GM12878 (cell line): ENCODE measurements at regions not wholly inside any gene's neighbourhood (a gene's known extent, or its start where the extent isn't known, plus 50 kb on each side); places are given as distances from the start of the nearest gene placed in this dataset.

Source experiments
- ATAC-seq: fragments of 200-7000 bp; cut with Tn5 transposase; 3 replicates; pipeline ENCODE4 v1.9.1; 2020; ENCODE audit warnings: mild to moderate bottlenecking, moderate library complexity
- BruUV-seq: library from RNA; stranded (reverse); fragments of 400-500 nt; replicated peaks from 2 replicates; lab custom pipeline; 2021; lab: Mats Ljungman, UMichigan
- CTCF ChIA-PET: fragments of 300-600 bp; sonication (Branson Sonifier 250); formaldehyde crosslinking; extraction: SDS; loops from one replicate; lab custom pipeline; 2021; ENCODE audit warnings: inconsistent platforms; lab: Yijun Ruan, JAX
- POLR2A ChIA-PET: fragments of 350-600 bp; formaldehyde crosslinking; extraction: SDS; loops from one replicate; lab custom pipeline; 2021; ENCODE audit warnings: inconsistent platforms; lab: Charles Lee
- RAD21 ChIA-PET: fragments of 300-600 bp; sonication (Branson Sonifier 250); formaldehyde crosslinking; loops from one replicate; lab custom pipeline; 2023; ENCODE audit warnings: antibody characterized with exemption; ENCODE audit not compliant: unreplicated experiment; lab: Charles Lee
- SMC1A ChIA-PET: fragments of 300-600 bp; sonication (Branson Sonifier 250); formaldehyde crosslinking; loops from one replicate; lab custom pipeline; 2023; ENCODE audit not compliant: unreplicated experiment, uncharacterized antibody; lab: Charles Lee
- DNase-seq: peaks from one replicate; pipeline ENCODE4 v3.0.0-alpha.2; 2011; ENCODE audit warnings: low read depth, low spot score
- FAIRE-seq: peaks from 3 replicates; lab custom pipeline; 2011; peaks lifted over from hg19 to GRCh38; lab: Jason Lieb, UNC
- H2AFZ ChIP-seq: 2 replicates; pipeline ENCODE4 v1.6.0; 2011; ENCODE audit warnings: low read depth, low read length, control low read depth; ENCODE audit not compliant: control insufficient read depth
- H3K27ac ChIP-seq: 2 replicates; pipeline ENCODE4 v1.5.1; 2011; ENCODE audit warnings: control low read depth; ENCODE audit not compliant: control insufficient read depth, insufficient read depth
- H3K27me3 ChIP-seq, 2 experiments: replicated peaks in 1 of 2; 2 replicates each; pipeline versions ENCODE4 v1.6.0 to v1.6.1; 2011; ENCODE audit warnings: low read length in 1 of 2; ENCODE audit not compliant: control insufficient read depth in 2 of 2, insufficient read depth in 2 of 2
- H3K36me3 ChIP-seq, 2 experiments: 2 replicates each; pipeline ENCODE4 v1.5.1; 2011; ENCODE audit warnings: low read length in 1 of 2; ENCODE audit not compliant: control insufficient read depth in 2 of 2, insufficient read depth in 2 of 2
- H3K4me1 ChIP-seq: 2 replicates; pipeline ENCODE4 v1.6.1; 2011; ENCODE audit warnings: mild to moderate bottlenecking, low read length, moderate library complexity, mixed read lengths; ENCODE audit not compliant: control insufficient read depth, insufficient read depth
- H3K4me2 ChIP-seq: 2 replicates; pipeline ENCODE4 v1.6.0; 2011; ENCODE audit warnings: control low read depth; ENCODE audit not compliant: control insufficient read depth, insufficient read depth
- H3K4me3 ChIP-seq: fragments of 200-600 bp; sonication (generic); 2 replicates; pipeline ENCODE4 v1.5.1; 2016
- H3K79me2 ChIP-seq: 2 replicates; pipeline ENCODE4 v1.6.0; 2011; ENCODE audit warnings: low read length; ENCODE audit not compliant: control insufficient read depth, insufficient read depth
- H3K9ac ChIP-seq: 2 replicates; pipeline ENCODE4 v1.8.0; 2011; ENCODE audit warnings: low read length, control low read depth, mixed read lengths; ENCODE audit not compliant: control insufficient read depth, insufficient read depth
- H3K9me3 ChIP-seq: replicated peaks from 3 replicates; pipeline ENCODE4 v1.5.1; 2011; ENCODE audit warnings: mild to moderate bottlenecking, low read length; ENCODE audit not compliant: control insufficient read depth, insufficient read depth
- H4K20me1 ChIP-seq: 2 replicates; pipeline ENCODE4 v1.6.0; 2011; ENCODE audit not compliant: control insufficient read depth, insufficient read depth
- BHLHE40 ChIP-seq, 2 experiments: fragments of 450-650 bp in 1 of 2; IDR thresholded peaks; 2 replicates each; pipeline ENCODE4 v1.6.1; 2011 to 2017; ENCODE audit warnings: low read depth in 2 of 2, borderline replicate concordance in 1 of 2, improper control_type of control experiment in 1 of 2, low read length in 1 of 2, mild to moderate bottlenecking in 1 of 2
- CEBPZ ChIP-seq: fragments of 150-350 bp; IDR thresholded peaks from 2 replicates; pipeline ENCODE4 v1.6.1; 2016; ENCODE audit warnings: low read depth, low read length
- CHD4 ChIP-seq: fragments of 200-600 bp; sonication (generic); IDR thresholded peaks from 2 replicates; pipeline ENCODE4 v1.6.1; 2016; ENCODE audit warnings: mild to moderate bottlenecking
- GABPA ChIP-seq: IDR thresholded peaks from 2 replicates; pipeline ENCODE4 v1.6.1; 2014; ENCODE audit warnings: antibody characterized with exemption, low read depth, mild to moderate bottlenecking, inconsistent platforms
- JUNB ChIP-seq: IDR thresholded peaks from 2 replicates; pipeline ENCODE4 v1.6.1; 2016; ENCODE audit warnings: antibody characterized with exemption, mild to moderate bottlenecking
- MTA2 ChIP-seq: fragments of 450-650 bp; IDR thresholded peaks from 2 replicates; pipeline ENCODE4 v1.6.1; 2016; ENCODE audit warnings: low read depth, mild to moderate bottlenecking, moderate library complexity
- NFIC ChIP-seq: IDR thresholded peaks from 2 replicates; pipeline ENCODE4 v1.6.1; 2012; ENCODE audit warnings: low read depth, mild to moderate bottlenecking, inconsistent platforms, low read length, moderate library complexity
- NR2F1 ChIP-seq: fragments of 450-650 bp; conservative IDR thresholded peaks from 2 replicates; pipeline ENCODE4 v1.6.1; 2017; ENCODE audit warnings: mild to moderate bottlenecking
- PRDM15 ChIP-seq: fragments of 450-650 bp; formaldehyde crosslinking; IDR thresholded peaks from 2 replicates; pipeline ENCODE4 v1.4.0; 2020; ENCODE audit warnings: mild to moderate bottlenecking, moderate library complexity
- RELB ChIP-seq: fragments of 450-650 bp; IDR thresholded peaks from 2 replicates; pipeline ENCODE4 v1.6.1; 2017; ENCODE audit warnings: low read depth, mild to moderate bottlenecking, moderate library complexity
- RUNX3 ChIP-seq: IDR thresholded peaks from 2 replicates; pipeline ENCODE4 v1.6.1; 2012; ENCODE audit warnings: low read length, inconsistent platforms
- SUPT20H ChIP-seq: IDR thresholded peaks from 2 replicates; pipeline ENCODE4 v1.6.1; 2011; ENCODE audit warnings: low read depth, mild to moderate bottlenecking, low read length, moderate library complexity, borderline replicate concordance; ENCODE audit not compliant: control insufficient read depth
- WGBS: methylation state at CpG from one replicate; pipeline ENCODE4 v1.1.6; 2016; ENCODE audit warnings: low lambda C conversion rate; ENCODE audit not compliant: insufficient replicate concordance, insufficient coverage; ENCODE audit errors: missing lambda C conversion rate; 5-methylcytosine and 5-hydroxymethylcytosine counted together
- in situ Hi-C: fragments of 300-500 bp; cut with MboI; formaldehyde crosslinking; loops from 9 replicates; pipeline ENCODE4 v1.14.3; 2018; ENCODE audit warnings: mixed read lengths
- intact Hi-C: fragments of 100-400 bp; cut with micrococcal nuclease; formaldehyde crosslinking; loops from one replicate; pipeline ENCODE4 v1.14.2; 2022; ENCODE audit not compliant: unreplicated experiment

- WGBS, result 0% methylated on average over 2 of the region's 2 CpGs
- no peak overlapping the region for H2AFZ ChIP-seq
- no peaks in the 10 kb centered on the region for H3K79me2 ChIP-seq
- ChIA-PET RAD21 (no interaction called here), POLR2A (no interaction called here), SMC1A (interaction anchor here (0.9 to 1.1 kb wide), 2 partner anchors 10 to 64 kb away, joined by 3 to 5 read pairs; no protein-coding TSS in a partner anchor), CTCF (interaction anchor here (1.0 kb wide), 2 partner anchors 15 to 22 kb away, joined by 3 to 5 read pairs; no protein-coding TSS in a partner anchor)
- no peak for DNase-seq
- BruUV-seq, result no TSS peak
- intact Hi-C loops (no loop called here), in situ Hi-C loops (no loop called here)
- H3K4me2 ChIP-seq, result no peak overlapping the region
- no peak for FAIRE-seq
- no peaks in the 10 kb centered on the region for H3K9me3 ChIP-seq
- H3K4me3 ChIP-seq, result no peak overlapping the region
- TF ChIP-seq JUNB (peak; percentile 33; the same call in 1 of the 2 replicates), RELB (0 out of 2 replicates have a peak, but pooled peaks have one; percentile 26), MTA2 (peak; percentile 39; the same call in 1 of the 2 replicates), SUPT20H (no peak), RUNX3 (peak; percentile 41; the same call in 1 of the 2 replicates), NFIC (peak; percentile 61; the same call in 1 of the 2 replicates), PRDM15 (CRISPR knock-in tag) (no peak), NR2F1 (peak; percentile 63; the same call in 1 of the 2 replicates), GABPA (no peak), CHD4 (no peak), CEBPZ (no peak), BHLHE40 (IDR thresholded peaks at IDR 0.05; ENCODE audit: borderline replicate concordance in 1 of 2, low read depth in 2 of 2, low read length in 1 of 2) (no peak)
- no peaks in the 10 kb centered on the region for H3K4me1 ChIP-seq
- no peak overlapping the region for H3K27ac ChIP-seq
- H3K9ac ChIP-seq, result no peak overlapping the region
- ATAC-seq, result peak; percentile 92
- H3K27me3 ChIP-seq, result no peaks in the 10 kb centered on the region
- H4K20me1 ChIP-seq, result no peaks in the 10 kb centered on the region
- H3K36me3 ChIP-seq, result no peaks in the 10 kb centered on the region
Observed at GRCh38 chr4:132479543-132479942, 669.6 kb upstream of the PCDH10 start.
